ENCODE measurements at regions not wholly inside any gene's neighbourhood (a gene's known extent, or its start where the extent isn't known, plus 50 kb on each side); places are given as distances from the start of the nearest gene placed in this dataset.

DNA sequence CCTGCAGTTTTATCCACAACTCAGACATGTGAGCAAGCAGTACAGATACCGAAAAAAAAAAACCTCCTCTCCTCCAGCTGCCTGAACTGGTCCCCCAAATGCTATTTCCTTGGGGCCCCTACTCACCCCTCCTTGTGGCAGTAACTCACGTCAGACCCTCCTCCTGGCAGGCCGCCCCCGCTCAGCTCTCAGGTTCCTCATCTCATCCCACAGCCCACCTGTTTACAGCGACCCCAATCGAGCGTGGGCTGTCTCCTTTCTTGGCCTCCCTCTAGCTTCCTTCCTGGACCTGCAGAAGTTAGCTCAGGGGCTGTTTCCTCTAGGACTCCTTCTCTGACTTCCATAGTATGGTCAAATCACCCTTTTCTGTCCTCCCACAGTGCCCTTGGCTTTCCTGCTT is 455.3 kb downstream of the BCL11B start:
- H3K9ac ChIP-seq (ENCODE audit: insufficient read depth, low read depth, low read length): no peak overlapping the region
- TF ChIP-seq, protein P1, sequence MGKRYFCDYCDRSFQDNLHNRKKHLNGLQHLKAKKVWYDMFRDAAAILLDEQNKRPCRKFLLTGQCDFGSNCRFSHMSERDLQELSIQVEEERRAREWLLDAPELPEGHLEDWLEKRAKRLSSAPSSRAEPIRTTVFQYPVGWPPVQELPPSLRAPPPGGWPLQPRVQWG (CRISPR knock-in tag; IDR thresholded peaks at IDR 0.05; ENCODE audit: borderline replicate concordance, low read depth): no peak
- TF ChIP-seq ZNF17 (CRISPR knock-in tag; IDR thresholded peaks at IDR 0.05) (no peak), ZNF780A (CRISPR knock-in tag; IDR thresholded peaks at IDR 0.05) (no peak), ZBTB3 (CRISPR knock-in tag; IDR thresholded peaks at IDR 0.05; ENCODE audit: borderline replicate concordance, low read depth) (no peak)
- WGBS (ENCODE audit: low lambda C conversion rate): 7% methylated on average over 7 of the region's 7 CpGs
- CTCF ChIA-PET (ENCODE audit: low intra/inter-chr PET ratio, low total read pairs): no interaction called here
- H4K20me1 ChIP-seq (ENCODE audit: insufficient read depth, low read length): no peaks in the 10 kb centered on the region
- no TSS peak for BruUV-seq (replicated peaks)
- in situ Hi-C loops (cut with HindIII; ENCODE audit: extremely low pct_ligation_motif_present, low pct_unique_long_range_greater_than_20kb) (no loop called here), intact Hi-C loops (cut with micrococcal nuclease; ENCODE audit: unreplicated experiment) (no loop called here)
- FAIRE-seq (no peak), DNase-seq (ENCODE audit: low spot score) (no peak), ATAC-seq (no peak)
- H2AFZ ChIP-seq (ENCODE audit: low read length): no peak overlapping the region
- no peaks in the 10 kb centered on the region for H3K79me2 ChIP-seq (ENCODE audit: insufficient read depth, low read length)
- H3K27me3 ChIP-seq (ENCODE audit: control insufficient read depth in 1 of 2, insufficient read depth in 2 of 2, low read length in 2 of 2): peaks cover 0 to 10% of the 10 kb centered on the region in 2 experiments; a peak in 2 of 5 replicates
- H3K36me3 ChIP-seq (replicated peaks in 1 of 2; ENCODE audit: control insufficient read depth in 1 of 2, insufficient read depth in 2 of 2, low read length in 2 of 2): no peaks in the 10 kb centered on the region
- H3K4me2 ChIP-seq (ENCODE audit: low read depth, low read length): no peak overlapping the region
- H3K4me3 ChIP-seq (replicated peaks in 1 of 3; ENCODE audit: insufficient read depth in 1 of 3, low read depth in 2 of 3, low read length in 3 of 3): no peak overlapping the region
- POLR2A ChIA-PET: no interaction called here
- no peaks in the 10 kb centered on the region for H3K4me1 ChIP-seq (ENCODE audit: insufficient read depth, low read length)
- H3K27ac ChIP-seq (ENCODE audit: extremely low read length, insufficient read depth, low read length): no peak overlapping the region
- no peaks in the 10 kb centered on the region for H3K9me3 ChIP-seq (ENCODE audit: low read length)

DNA sequence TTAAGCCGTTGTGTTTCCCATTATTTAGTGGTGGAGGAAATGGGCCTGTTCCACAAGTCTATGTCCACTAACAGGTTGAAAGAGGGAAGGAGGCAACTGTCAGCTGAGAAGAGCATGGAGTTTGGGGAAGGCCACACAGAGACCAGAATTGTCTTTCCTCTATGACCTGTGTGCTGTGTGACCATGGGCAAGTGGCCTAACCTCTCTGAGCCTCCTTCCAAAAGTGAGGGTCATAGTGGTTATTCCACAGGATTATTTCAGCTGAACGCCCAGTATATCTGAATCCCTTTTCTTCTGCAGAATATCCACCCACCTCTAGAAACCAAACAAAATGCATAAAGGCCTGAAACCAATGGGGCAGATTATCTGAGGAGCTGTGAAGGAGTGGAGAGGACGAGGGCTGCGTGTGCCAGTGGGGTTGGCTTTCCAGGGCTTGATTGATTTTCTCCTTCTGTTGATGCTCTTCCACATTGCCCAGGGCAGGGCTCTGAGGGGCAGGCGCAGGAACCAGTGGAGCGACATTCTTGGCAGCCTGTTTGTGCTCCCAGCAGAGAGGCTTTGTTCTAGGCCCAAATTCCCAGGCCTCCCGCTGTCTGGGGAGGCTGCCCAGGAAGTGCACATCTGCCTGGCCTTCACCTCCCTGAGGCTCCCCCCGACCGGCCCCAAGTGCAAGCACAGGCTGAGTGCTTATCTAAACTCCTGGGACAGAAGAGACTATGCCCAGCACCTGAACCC is 452.7 kb downstream of the BCL11B start:
- no TSS peak for BruUV-seq (replicated peaks)
- TF ChIP-seq, protein P2, sequence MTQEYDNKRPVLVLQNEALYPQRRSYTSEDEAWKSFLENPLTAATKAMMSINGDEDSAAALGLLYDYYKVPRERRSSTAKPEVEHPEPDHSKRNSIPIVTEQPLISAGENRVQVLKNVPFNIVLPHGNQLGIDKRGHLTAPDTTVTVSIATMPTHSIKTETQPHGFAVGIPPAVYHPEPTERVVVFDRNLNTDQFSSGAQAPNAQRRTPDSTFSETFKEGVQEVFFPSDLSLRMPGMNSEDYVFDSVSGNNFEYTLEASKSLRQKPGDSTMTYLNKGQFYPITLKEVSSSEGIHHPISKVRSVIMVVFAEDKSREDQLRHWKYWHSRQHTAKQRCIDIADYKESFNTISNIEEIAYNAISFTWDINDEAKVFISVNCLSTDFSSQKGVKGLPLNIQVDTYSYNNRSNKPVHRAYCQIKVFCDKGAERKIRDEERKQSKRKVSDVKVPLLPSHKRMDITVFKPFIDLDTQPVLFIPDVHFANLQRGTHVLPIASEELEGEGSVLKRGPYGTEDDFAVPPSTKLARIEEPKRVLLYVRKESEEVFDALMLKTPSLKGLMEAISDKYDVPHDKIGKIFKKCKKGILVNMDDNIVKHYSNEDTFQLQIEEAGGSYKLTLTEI (CRISPR knock-in tag; conservative IDR thresholded peaks at IDR 0.05): no peak
- TF ChIP-seq, protein P3, sequence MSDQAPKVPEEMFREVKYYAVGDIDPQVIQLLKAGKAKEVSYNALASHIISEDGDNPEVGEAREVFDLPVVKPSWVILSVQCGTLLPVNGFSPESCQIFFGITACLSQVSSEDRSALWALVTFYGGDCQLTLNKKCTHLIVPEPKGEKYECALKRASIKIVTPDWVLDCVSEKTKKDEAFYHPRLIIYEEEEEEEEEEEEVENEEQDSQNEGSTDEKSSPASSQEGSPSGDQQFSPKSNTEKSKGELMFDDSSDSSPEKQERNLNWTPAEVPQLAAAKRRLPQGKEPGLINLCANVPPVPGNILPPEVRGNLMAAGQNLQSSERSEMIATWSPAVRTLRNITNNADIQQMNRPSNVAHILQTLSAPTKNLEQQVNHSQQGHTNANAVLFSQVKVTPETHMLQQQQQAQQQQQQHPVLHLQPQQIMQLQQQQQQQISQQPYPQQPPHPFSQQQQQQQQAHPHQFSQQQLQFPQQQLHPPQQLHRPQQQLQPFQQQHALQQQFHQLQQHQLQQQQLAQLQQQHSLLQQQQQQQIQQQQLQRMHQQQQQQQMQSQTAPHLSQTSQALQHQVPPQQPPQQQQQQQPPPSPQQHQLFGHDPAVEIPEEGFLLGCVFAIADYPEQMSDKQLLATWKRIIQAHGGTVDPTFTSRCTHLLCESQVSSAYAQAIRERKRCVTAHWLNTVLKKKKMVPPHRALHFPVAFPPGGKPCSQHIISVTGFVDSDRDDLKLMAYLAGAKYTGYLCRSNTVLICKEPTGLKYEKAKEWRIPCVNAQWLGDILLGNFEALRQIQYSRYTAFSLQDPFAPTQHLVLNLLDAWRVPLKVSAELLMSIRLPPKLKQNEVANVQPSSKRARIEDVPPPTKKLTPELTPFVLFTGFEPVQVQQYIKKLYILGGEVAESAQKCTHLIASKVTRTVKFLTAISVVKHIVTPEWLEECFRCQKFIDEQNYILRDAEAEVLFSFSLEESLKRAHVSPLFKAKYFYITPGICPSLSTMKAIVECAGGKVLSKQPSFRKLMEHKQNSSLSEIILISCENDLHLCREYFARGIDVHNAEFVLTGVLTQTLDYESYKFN (CRISPR knock-in tag; conservative IDR thresholded peaks at IDR 0.05): no peak
- TF ChIP-seq ZNF737 (CRISPR knock-in tag; IDR thresholded peaks at IDR 0.05; ENCODE audit: borderline replicate concordance) (no peak), ZNF768 (CRISPR knock-in tag; IDR thresholded peaks at IDR 0.05) (peak; percentile 52; the same call in 1 of the 2 replicates), IKZF1 (IDR thresholded peaks at IDR 0.05) (no peak)
- no peak overlapping the region for H3K4me2 ChIP-seq (ENCODE audit: low read depth, low read length)
- intact Hi-C loops (cut with micrococcal nuclease; ENCODE audit: unreplicated experiment): no loop called here
- ChIA-PET CTCF (ENCODE audit: low intra/inter-chr PET ratio, low total read pairs) (no interaction called here), POLR2A (no interaction called here)
- ATAC-seq (no peak), FAIRE-seq (no peak), DNase-seq (ENCODE audit: low spot score) (no peak)
- H2AFZ ChIP-seq (ENCODE audit: low read length): no peak overlapping the region
- no peaks in the 10 kb centered on the region for H3K36me3 ChIP-seq (replicated peaks in 1 of 2; ENCODE audit: control insufficient read depth in 1 of 2, insufficient read depth in 2 of 2, low read length in 2 of 2)
- no peaks in the 10 kb centered on the region for H3K79me2 ChIP-seq (ENCODE audit: insufficient read depth, low read length)
- 3% methylated on average over 7 of the region's 9 CpGs for WGBS (ENCODE audit: low lambda C conversion rate)
- peaks cover 0 to 3% of the 10 kb centered on the region in 2 experiments; a peak in 2 of 5 replicates for H3K27me3 ChIP-seq (ENCODE audit: control insufficient read depth in 1 of 2, insufficient read depth in 2 of 2, low read length in 2 of 2)
- H3K27ac ChIP-seq (ENCODE audit: extremely low read length, insufficient read depth, low read length): no peak overlapping the region
- H4K20me1 ChIP-seq (ENCODE audit: insufficient read depth, low read length): no peaks in the 10 kb centered on the region
- H3K9me3 ChIP-seq (ENCODE audit: low read length): no peaks in the 10 kb centered on the region
- H3K9ac ChIP-seq (ENCODE audit: insufficient read depth, low read depth, low read length): no peak overlapping the region
- no peak overlapping the region for H3K4me3 ChIP-seq (replicated peaks in 1 of 3; ENCODE audit: insufficient read depth in 1 of 3, low read depth in 2 of 3, low read length in 3 of 3)
- H3K4me1 ChIP-seq (ENCODE audit: insufficient read depth, low read length): no peaks in the 10 kb centered on the region
- in situ Hi-C loops (cut with HindIII; ENCODE audit: extremely low pct_ligation_motif_present, low pct_unique_long_range_greater_than_20kb): no loop called here

All from HepG2 (cell line).